ENCODE measurements at regions not wholly inside any gene's neighbourhood (a gene's known extent, or its start where the extent isn't known, plus 50 kb on each side); places are given as distances from the start of the nearest gene placed in this dataset.

- no peak for FAIRE-seq
- no peak for DNase-seq (ENCODE audit: insufficient read length)
- TF ChIP-seq TAF1 (IDR thresholded peaks at IDR 0.05; ENCODE audit: borderline replicate concordance, low read depth, low read length) (no peak), POLR2AphosphoS5 (IDR thresholded peaks at IDR 0.05; ENCODE audit: low read depth, low read length) (no peak), POLR2A (IDR thresholded peaks at IDR 0.05; ENCODE audit: low read depth, low read length) (no peak)
These were observed 92.5 kb downstream of the MMUT start for GRCh38 chr6:49370518-49370917.

GRCh38 chr6:49366539-49366938 lies 96.5 kb downstream of the MMUT start:
- FAIRE-seq (no peak), DNase-seq (ENCODE audit: insufficient read length) (no peak)
- no peak for TF ChIP-seq TAF1 (IDR thresholded peaks at IDR 0.05; ENCODE audit: borderline replicate concordance, low read depth, low read length)
- TF ChIP-seq POLR2AphosphoS5 (IDR thresholded peaks at IDR 0.05; ENCODE audit: low read depth, low read length), result no peak
- no peak for TF ChIP-seq POLR2A (IDR thresholded peaks at IDR 0.05; ENCODE audit: low read depth, low read length)

DNA sequence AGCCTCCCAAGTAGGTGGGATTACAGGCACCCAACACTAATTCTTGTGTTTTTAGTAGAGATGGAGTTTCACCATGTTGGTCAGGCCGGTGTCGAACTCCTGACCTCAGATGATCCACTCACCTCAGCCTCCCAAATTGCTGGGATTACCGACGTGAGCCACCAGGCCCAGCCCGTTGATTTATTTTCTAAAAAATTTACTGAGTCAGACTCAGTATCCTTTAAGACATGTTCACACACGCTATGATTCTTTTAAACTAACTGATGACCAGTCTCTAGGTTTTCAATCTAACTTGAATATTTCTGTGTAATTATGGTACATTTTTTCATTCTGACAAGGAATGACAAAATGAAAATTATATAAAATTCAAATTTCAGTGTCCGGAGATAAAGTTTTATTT lies 114.5 kb downstream of the MMUT start:
- TF ChIP-seq POLR2AphosphoS5 (IDR thresholded peaks at IDR 0.05; ENCODE audit: low read depth, low read length), result no peak
- TF ChIP-seq TAF1 (IDR thresholded peaks at IDR 0.05; ENCODE audit: borderline replicate concordance, low read depth, low read length), result no peak
- no peak for TF ChIP-seq POLR2A (IDR thresholded peaks at IDR 0.05; ENCODE audit: low read depth, low read length)
- FAIRE-seq (no peak), DNase-seq (ENCODE audit: insufficient read length) (no peak)

- FAIRE-seq, result no peak
- TF ChIP-seq POLR2A (IDR thresholded peaks at IDR 0.05; ENCODE audit: low read depth, low read length), result no peak
- no peak for TF ChIP-seq TAF1 (IDR thresholded peaks at IDR 0.05; ENCODE audit: borderline replicate concordance, low read depth, low read length)
- no peak for TF ChIP-seq POLR2AphosphoS5 (IDR thresholded peaks at IDR 0.05; ENCODE audit: low read depth, low read length)
- DNase-seq (ENCODE audit: insufficient read length), result no peak
These were observed 120.6 kb downstream of the MMUT start for GRCh38 chr6:49342410-49342809.

DNA sequence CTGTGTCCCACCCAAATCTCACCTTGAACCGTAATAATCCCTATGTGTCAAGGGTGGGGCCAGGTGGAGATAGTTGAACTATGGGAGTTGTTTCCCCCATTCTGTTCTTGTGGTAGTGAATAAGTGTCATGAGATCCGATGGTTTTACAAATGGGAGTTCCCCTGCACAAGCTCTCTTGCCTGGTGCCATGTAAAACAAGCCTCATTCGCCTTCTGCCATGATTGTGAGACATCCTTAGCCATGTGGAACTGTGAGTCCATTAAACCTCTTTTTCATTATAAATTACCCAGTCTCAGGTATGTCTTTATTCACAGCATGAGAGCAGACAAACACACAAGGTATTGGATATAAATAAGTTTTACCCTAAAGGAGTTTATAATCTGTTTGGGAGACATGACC lies 121.2 kb downstream of the MMUT start:
- DNase-seq (ENCODE audit: insufficient read length) (no peak), FAIRE-seq (no peak)
- TF ChIP-seq POLR2A (IDR thresholded peaks at IDR 0.05; ENCODE audit: low read depth, low read length) (no peak), TAF1 (IDR thresholded peaks at IDR 0.05; ENCODE audit: borderline replicate concordance, low read depth, low read length) (no peak)

DNA sequence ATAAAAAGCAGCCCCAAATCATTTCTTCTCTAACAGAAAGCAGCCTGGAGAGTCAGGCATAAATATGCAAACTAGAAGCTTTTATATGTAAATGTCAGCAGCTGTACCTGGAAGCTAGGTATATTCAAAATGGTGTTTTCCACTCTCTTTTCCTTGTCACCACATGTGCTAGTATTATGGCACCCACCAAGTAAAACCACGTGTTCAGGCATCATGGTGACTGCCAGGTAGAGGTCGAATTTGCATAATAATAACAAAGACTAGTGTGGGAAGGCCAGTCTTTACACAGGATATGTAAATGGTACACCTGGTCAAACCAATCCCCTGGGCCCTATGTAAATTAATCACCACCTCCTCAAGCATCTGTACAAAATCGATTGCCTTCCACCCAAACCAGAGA lies 124.0 kb downstream of the MMUT start:
- TF ChIP-seq TAF1 (IDR thresholded peaks at IDR 0.05; ENCODE audit: borderline replicate concordance, low read depth, low read length), result no peak
- TF ChIP-seq POLR2AphosphoS5 (IDR thresholded peaks at IDR 0.05; ENCODE audit: low read depth, low read length), result no peak
- no peak for TF ChIP-seq POLR2A (IDR thresholded peaks at IDR 0.05; ENCODE audit: low read depth, low read length)
- DNase-seq (ENCODE audit: insufficient read length), result no peak
- no peak for FAIRE-seq

DNA sequence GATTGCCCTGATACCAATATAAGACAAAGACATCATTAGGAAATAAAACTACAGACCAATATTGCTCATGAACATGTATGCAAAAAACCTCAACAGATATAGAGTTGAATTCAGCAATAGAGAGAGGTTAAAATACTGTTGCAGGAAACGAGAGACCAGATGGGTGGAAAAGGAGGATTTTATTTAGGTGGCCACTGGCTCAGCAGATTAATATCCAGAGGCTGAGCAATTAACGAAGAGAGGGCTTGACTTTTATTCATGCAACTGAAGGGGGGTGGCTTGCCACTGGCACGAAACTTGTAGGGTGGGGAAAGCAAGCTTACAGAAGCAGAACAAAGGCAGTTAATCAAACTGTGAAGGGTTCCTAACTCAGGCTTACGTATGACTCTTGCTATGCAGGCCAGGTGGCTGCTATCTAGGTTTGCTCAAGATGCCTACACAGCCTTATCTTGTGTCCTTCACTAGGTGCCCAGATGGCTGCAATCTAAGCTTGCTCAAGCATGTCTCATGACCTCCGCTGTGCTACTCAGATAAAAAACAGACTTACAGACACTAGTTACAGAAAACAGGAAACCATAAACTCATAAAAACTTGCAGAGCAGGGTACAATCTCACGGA lies 126.4 kb downstream of the MMUT start:
- no peak for TF ChIP-seq POLR2AphosphoS5 (IDR thresholded peaks at IDR 0.05; ENCODE audit: low read depth, low read length)
- no peak for TF ChIP-seq TAF1 (IDR thresholded peaks at IDR 0.05; ENCODE audit: borderline replicate concordance, low read depth, low read length)
- no peak for TF ChIP-seq POLR2A (IDR thresholded peaks at IDR 0.05; ENCODE audit: low read depth, low read length)
- no peak for FAIRE-seq
- DNase-seq (ENCODE audit: insufficient read length), result no peak

DNA sequence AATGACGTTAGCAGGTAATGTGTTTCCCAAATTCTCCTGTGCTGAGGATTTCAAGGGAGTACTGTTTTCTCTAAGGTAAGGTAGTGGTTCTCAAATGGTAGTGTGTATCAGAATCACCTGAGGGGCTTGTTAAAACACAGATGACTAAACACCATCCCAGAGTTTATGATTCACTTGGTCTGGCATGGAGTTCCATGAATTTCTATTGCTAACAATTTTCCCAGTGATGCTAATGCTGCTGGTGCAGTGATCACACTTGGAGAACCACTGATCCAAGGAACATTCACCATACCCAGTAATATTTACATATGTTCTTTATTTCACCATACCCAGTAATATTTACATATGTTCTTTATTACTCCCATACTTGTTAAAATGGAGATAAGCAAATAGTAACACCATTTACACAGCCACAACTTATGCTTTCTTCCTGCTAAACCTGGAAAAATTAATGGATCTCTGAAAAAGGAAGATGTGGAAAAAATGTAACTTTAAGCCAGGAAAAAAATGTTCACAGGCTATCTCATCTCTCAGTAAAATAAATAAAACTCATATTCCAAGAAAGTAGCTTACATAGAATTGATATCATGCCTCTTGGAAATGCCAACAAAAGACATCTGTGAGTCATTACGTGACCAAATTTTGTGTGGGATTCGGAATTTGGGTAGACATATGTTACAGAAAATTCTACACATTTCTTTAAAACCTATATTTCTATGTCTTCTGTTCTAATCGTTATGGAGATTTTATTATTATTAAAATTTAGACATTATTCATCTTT lies 129.5 kb downstream of the MMUT start:
- no peak for FAIRE-seq
- no peak for DNase-seq (ENCODE audit: insufficient read length)

GRCh38 chr6:49332781-49333180 lies 130.3 kb downstream of the MMUT start:
- DNase-seq (ENCODE audit: insufficient read length) (no peak), FAIRE-seq (no peak)

More for the DNA sequence above, 129.5 kb downstream of the MMUT start:
- TF ChIP-seq POLR2AphosphoS5 (IDR thresholded peaks at IDR 0.05; ENCODE audit: low read depth, low read length) (no peak), POLR2A (IDR thresholded peaks at IDR 0.05; ENCODE audit: low read depth, low read length) (no peak), TAF1 (IDR thresholded peaks at IDR 0.05; ENCODE audit: borderline replicate concordance, low read depth, low read length) (no peak)

DNA sequence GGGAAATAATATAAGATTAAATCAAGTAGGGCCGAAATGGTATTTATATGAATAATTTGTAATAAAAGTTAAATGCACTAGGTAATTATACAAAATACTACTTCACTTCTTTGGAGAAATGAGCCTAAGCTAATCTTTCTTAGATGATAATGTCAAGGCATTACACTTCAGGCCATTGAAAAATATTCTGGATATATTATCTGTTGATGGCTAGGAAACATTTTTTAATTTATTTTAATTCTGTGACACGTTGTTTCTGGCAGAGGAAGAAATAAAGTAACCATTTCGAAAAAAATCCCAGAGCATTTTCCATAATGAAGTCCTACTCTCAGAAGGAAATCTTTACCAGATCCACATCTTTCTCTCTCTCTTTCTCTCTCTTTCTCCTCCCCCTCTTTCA lies 133.9 kb downstream of the MMUT start:
- TF ChIP-seq POLR2AphosphoS5 (IDR thresholded peaks at IDR 0.05; ENCODE audit: low read depth, low read length) (no peak), POLR2A (IDR thresholded peaks at IDR 0.05; ENCODE audit: low read depth, low read length) (no peak), TAF1 (IDR thresholded peaks at IDR 0.05; ENCODE audit: borderline replicate concordance, low read depth, low read length) (no peak)
- no peak for FAIRE-seq
- DNase-seq (ENCODE audit: insufficient read length), result no peak

More at GRCh38 chr6:49332781-49333180, 130.3 kb downstream of the MMUT start:
- TF ChIP-seq POLR2A (IDR thresholded peaks at IDR 0.05; ENCODE audit: low read depth, low read length) (no peak), POLR2AphosphoS5 (IDR thresholded peaks at IDR 0.05; ENCODE audit: low read depth, low read length) (no peak), TAF1 (IDR thresholded peaks at IDR 0.05; ENCODE audit: borderline replicate concordance, low read depth, low read length) (no peak)

DNA sequence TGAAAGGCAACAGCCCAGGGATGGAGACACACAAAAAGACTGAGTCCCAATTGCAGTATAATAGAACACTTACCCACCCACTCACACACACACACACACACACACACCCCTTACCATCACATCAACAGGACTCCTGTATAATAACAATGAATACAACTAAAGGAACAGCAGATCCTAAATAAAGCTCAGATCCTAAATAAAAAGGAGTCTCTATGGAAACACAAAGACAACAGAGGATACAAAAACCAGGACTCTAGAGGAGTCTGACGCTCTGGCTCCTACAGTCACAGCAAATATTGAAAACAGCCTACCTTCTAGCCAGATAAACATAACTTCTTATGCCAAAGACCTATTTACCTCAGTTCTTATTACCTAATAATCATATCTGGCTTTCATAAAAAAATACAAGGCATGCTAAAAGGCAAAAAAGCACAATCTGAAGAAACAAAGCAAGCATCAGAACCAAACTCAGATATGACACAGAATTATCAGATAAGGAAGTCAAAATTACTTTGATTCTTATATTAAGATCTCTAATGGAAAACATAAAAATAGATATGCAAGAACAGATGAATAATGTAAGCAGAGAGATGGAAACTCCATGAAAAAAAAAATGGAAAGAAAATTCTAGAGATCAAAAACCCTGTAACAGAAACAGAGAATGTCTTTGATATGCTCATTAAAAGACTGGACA lies 134.9 kb downstream of the MMUT start:
- FAIRE-seq, result no peak
- no peak for TF ChIP-seq POLR2AphosphoS5 (IDR thresholded peaks at IDR 0.05; ENCODE audit: low read depth, low read length)
- no peak for TF ChIP-seq TAF1 (IDR thresholded peaks at IDR 0.05; ENCODE audit: borderline replicate concordance, low read depth, low read length)
- TF ChIP-seq POLR2A (IDR thresholded peaks at IDR 0.05; ENCODE audit: low read depth, low read length), result no peak
- no peak for DNase-seq (ENCODE audit: insufficient read length)
